ENCODE measurements at regions not wholly inside any gene's neighbourhood (a gene's known extent, or its start where the extent isn't known, plus 50 kb on each side); places are given as distances from the start of the nearest gene placed in this dataset.

DNA sequence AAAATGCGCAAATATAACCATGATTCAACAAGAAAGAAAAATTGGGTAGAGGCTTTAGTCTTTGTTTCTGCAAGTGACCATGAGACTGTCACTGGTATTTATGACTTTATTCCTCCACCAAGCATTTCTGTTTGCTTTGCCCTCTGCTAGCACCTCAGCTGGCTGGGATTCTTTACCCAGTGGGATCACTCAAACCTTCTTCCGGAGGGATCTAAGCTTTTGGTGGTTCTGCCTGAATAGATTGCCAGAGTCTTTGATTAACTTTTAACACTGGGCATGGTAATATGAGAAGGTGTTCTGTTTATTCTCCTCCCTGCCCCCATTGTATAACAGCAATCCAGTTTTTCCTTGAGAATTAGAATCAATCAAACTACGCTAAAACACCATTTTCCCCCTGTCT lies 59.1 kb upstream of the FBN2 start:
- no peak for TF ChIP-seq PATZ1 (CRISPR knock-in tag; IDR thresholded peaks at IDR 0.05; ENCODE audit: borderline replicate concordance)
- no peak for TF ChIP-seq POU6F1 (CRISPR knock-in tag; IDR thresholded peaks at IDR 0.05; ENCODE audit: borderline replicate concordance, low read depth)
- TF ChIP-seq ZNF70 (CRISPR knock-in tag; IDR thresholded peaks at IDR 0.05): no peak

Measured in SK-N-SH treated with all-trans-retinoic acid at 6 μM for 48 hours (cell line).